H1 (cell line): ENCODE measurements at regions not wholly inside any gene's neighbourhood (a gene's known extent, or its start where the extent isn't known, plus 50 kb on each side); places are given as distances from the start of the nearest gene placed in this dataset.

Source experiments
- CTCF ChIA-PET: fragments of 300-600 bp; sonication (Branson Sonifier 250); formaldehyde crosslinking; loops from one replicate; lab custom pipeline; 2021; ENCODE audit not compliant: partially characterized antibody; lab: Charles Lee
- POLR2A ChIA-PET: fragments of 300-600 bp; sonication (Branson Sonifier 250); formaldehyde crosslinking; loops from one replicate; lab custom pipeline; 2021; ENCODE audit warnings: inconsistent platforms; ENCODE audit not compliant: partially characterized antibody; lab: Charles Lee
- DNase-seq, 2 experiments: peaks; one replicate each; pipeline versions ENCODE4 v3.0.0 to v3.0.0-alpha.2; 2010 to 2022; ENCODE audit warnings: low spot score in 2 of 2, low read depth in 1 of 2, mixed read lengths in 1 of 2
- FAIRE-seq: peaks from 2 replicates; lab custom pipeline; 2011; peaks lifted over from hg19 to GRCh38; lab: Jason Lieb, UNC
- H2AFZ ChIP-seq: 2 replicates; pipeline ENCODE4 v1.8.1; 2012; ENCODE audit warnings: low read length, inconsistent platforms
- H2AK5ac ChIP-seq: 2 replicates; pipeline ENCODE4 v1.6.1; 2013; ENCODE audit warnings: low read depth, low read length
- H2BK120ac ChIP-seq: replicated peaks from 2 replicates; pipeline ENCODE3; 2013; ENCODE audit warnings: low read depth, low read length, inconsistent platforms
- H2BK12ac ChIP-seq: 2 replicates; pipeline ENCODE4 v1.6.1; 2013; ENCODE audit warnings: low read depth, low read length
- H2BK15ac ChIP-seq: 2 replicates; pipeline ENCODE4 v1.6.1; 2013; ENCODE audit warnings: low read length
- H2BK20ac ChIP-seq: 2 replicates; pipeline ENCODE4 v1.6.1; 2013; ENCODE audit warnings: low read length
- H2BK5ac ChIP-seq: 2 replicates; pipeline ENCODE4 v1.6.1; 2013; ENCODE audit warnings: low read depth, low read length
- H3K14ac ChIP-seq: 2 replicates; pipeline ENCODE4 v1.6.1; 2013; ENCODE audit warnings: inconsistent platforms; ENCODE audit not compliant: insufficient read length
- H3K18ac ChIP-seq: 2 replicates; pipeline ENCODE4 v1.6.1; 2013; ENCODE audit warnings: low read length; ENCODE audit errors: extremely low read depth
- H3K23ac ChIP-seq: 2 replicates; pipeline ENCODE4 v1.6.1; 2013; ENCODE audit warnings: inconsistent platforms; ENCODE audit not compliant: insufficient read length
- H3K23me2 ChIP-seq: 2 replicates; pipeline ENCODE4 v1.6.1; 2013; ENCODE audit warnings: low read depth, low read length
- H3K27ac ChIP-seq: 2 replicates; pipeline ENCODE4 v1.6.1; 2011; ENCODE audit warnings: low read depth, low read length, inconsistent platforms
- H3K27me3 ChIP-seq, 4 experiments: replicated peaks in 1 of 4; 1 replicate in 1 of 4; 2 replicates in 3 of 4; pipeline versions ENCODE4 v1.6.1 to v1.8.1; 2011 to 2013; ENCODE audit warnings: low read length in 3 of 4, mild to moderate bottlenecking in 3 of 4, inconsistent platforms in 2 of 4, mixed read lengths in 2 of 4, moderate library complexity in 1 of 4; ENCODE audit not compliant: control insufficient read depth in 3 of 4, insufficient read depth in 3 of 4; ENCODE audit errors: extremely low read depth in 1 of 4
- H3K36me3 ChIP-seq, 4 experiments: 2 replicates each; pipeline versions ENCODE4 v1.6.1 to v1.8.1; 2011 to 2013; ENCODE audit warnings: mild to moderate bottlenecking in 4 of 4, low read length in 3 of 4, moderate library complexity in 2 of 4, control low read depth in 1 of 4, inconsistent platforms in 1 of 4; ENCODE audit not compliant: insufficient read depth in 4 of 4, control insufficient read depth in 2 of 4
- H3K4ac ChIP-seq: replicated peaks from 2 replicates; pipeline ENCODE3; 2013; ENCODE audit warnings: low read length, low read depth, mixed read lengths, inconsistent platforms; ENCODE audit not compliant: insufficient read length
- H3K4me1 ChIP-seq, 4 experiments: replicated peaks in 1 of 4; 1 replicate in 1 of 4; 2 replicates in 3 of 4; pipeline versions ENCODE4 v1.6.1 to v1.8.1; 2011 to 2013; ENCODE audit warnings: low read length in 3 of 4, inconsistent platforms in 2 of 4, mixed read lengths in 1 of 4; ENCODE audit not compliant: insufficient read depth in 4 of 4, control insufficient read depth in 3 of 4
- H3K4me2 ChIP-seq, 2 experiments: 2 replicates each; pipeline versions ENCODE4 v1.6.1 to v1.8.1; 2011 to 2013; ENCODE audit warnings: low read depth in 2 of 2, low read length in 2 of 2, control low read depth in 1 of 2, inconsistent platforms in 1 of 2, mild to moderate bottlenecking in 1 of 2; ENCODE audit not compliant: insufficient read depth in 1 of 2
- H3K4me3 ChIP-seq, 4 experiments: fragments of 200-600, 300-600 bp in 1 of 4; sonication (generic), shearing (Covaris generic), sonication (Bioruptor Twin) in 1 of 4; 2 replicates each; pipeline versions ENCODE4 v1.5.1 to v1.8.1; 2011 to 2016; ENCODE audit warnings: low read length in 4 of 4, low read depth in 3 of 4, control low read depth in 2 of 4, inconsistent platforms in 2 of 4, mild to moderate bottlenecking in 2 of 4, mixed read lengths in 1 of 4, moderate library complexity in 1 of 4; ENCODE audit not compliant: insufficient read depth in 2 of 4; ENCODE audit errors: extremely low read depth in 1 of 4
- H3K56ac ChIP-seq: replicated peaks from 2 replicates; pipeline ENCODE3; 2013; ENCODE audit warnings: low read depth, mild to moderate bottlenecking, mixed read lengths, low read length, inconsistent platforms; ENCODE audit not compliant: insufficient read length
- H3K79me1 ChIP-seq: 2 replicates; pipeline ENCODE4 v1.6.1; 2013; ENCODE audit warnings: low read depth, low read length, control low read depth
- H3K79me2 ChIP-seq, 2 experiments: 2 replicates each; pipeline versions ENCODE4 v1.6.1 to v1.8.1; 2012 to 2013; ENCODE audit warnings: low read length in 2 of 2, mild to moderate bottlenecking in 2 of 2, inconsistent platforms in 1 of 2; ENCODE audit not compliant: insufficient read depth in 2 of 2, control insufficient read depth in 1 of 2
- H3K9ac ChIP-seq, 4 experiments: replicated peaks in 1 of 4; 1 replicate in 1 of 4; 2 replicates in 3 of 4; pipeline versions ENCODE4 v1.6.1 to v1.8.1; 2011 to 2013; ENCODE audit warnings: low read depth in 3 of 4, low read length in 3 of 4, control low read depth in 2 of 4, mild to moderate bottlenecking in 2 of 4, moderate library complexity in 2 of 4, inconsistent platforms in 1 of 4; ENCODE audit errors: extremely low read depth in 1 of 4
- H3K9me3 ChIP-seq, 2 experiments: 2 replicates each; pipeline versions ENCODE4 v1.6.1 to v1.8.1; 2012 to 2013; ENCODE audit warnings: mild to moderate bottlenecking in 2 of 2, moderate library complexity in 2 of 2, control low read depth in 1 of 2, inconsistent platforms in 1 of 2, low read depth in 1 of 2, low read length in 1 of 2, mixed read lengths in 1 of 2; ENCODE audit not compliant: insufficient read depth in 2 of 2
- H4K20me1 ChIP-seq, 2 experiments: replicated peaks in 1 of 2; 2 replicates each; pipeline versions ENCODE3 to v1.8.1; 2011 to 2013; ENCODE audit warnings: inconsistent platforms in 2 of 2, low read length in 2 of 2, mild to moderate bottlenecking in 1 of 2; ENCODE audit not compliant: insufficient read depth in 2 of 2, control insufficient read depth in 1 of 2
- H4K5ac ChIP-seq: 2 replicates; pipeline ENCODE4 v1.6.1; 2013; ENCODE audit warnings: low read length, low read depth, mixed read lengths, inconsistent platforms; ENCODE audit not compliant: insufficient read length
- H4K8ac ChIP-seq: 2 replicates; pipeline ENCODE4 v1.8.0; 2013; ENCODE audit warnings: mild to moderate bottlenecking, moderate library complexity, low read length, inconsistent platforms; ENCODE audit not compliant: insufficient read depth; ENCODE audit errors: extremely low read depth
- H4K91ac ChIP-seq: replicated peaks from 2 replicates; pipeline ENCODE3; 2013; ENCODE audit warnings: low read length, mixed read lengths, inconsistent platforms; ENCODE audit not compliant: insufficient read length
- ASH2L ChIP-seq: fragments of 200-600, 300-600 bp; sonication (generic); IDR thresholded peaks from one replicate; pipeline ENCODE4 v1.7.1; 2017; ENCODE audit warnings: low read length
- BACH1 ChIP-seq: IDR thresholded peaks from 2 replicates; pipeline ENCODE4 v1.6.1; 2012; ENCODE audit warnings: low read length, improper control_type of control experiment
- EP300 ChIP-seq, 2 experiments: IDR thresholded peaks; 1 replicate in 1 of 2; 2 replicates in 1 of 2; pipeline ENCODE4 v1.6.1; 2011 to 2012; ENCODE audit warnings: low read depth in 2 of 2, low read length in 2 of 2, mild to moderate bottlenecking in 2 of 2, borderline replicate concordance in 1 of 2, inconsistent platforms in 1 of 2, moderate library complexity in 1 of 2
- EZH2 ChIP-seq: fragments of 200-600 bp; sonication (generic); IDR thresholded peaks from 2 replicates; pipeline ENCODE4 v1.7.1; 2012; ENCODE audit warnings: low read depth, mild to moderate bottlenecking, moderate library complexity, low read length, inconsistent platforms; ENCODE audit not compliant: severe bottlenecking
- GABPA ChIP-seq: IDR thresholded peaks from 2 replicates; pipeline ENCODE4 v1.6.1; 2011; ENCODE audit warnings: mild to moderate bottlenecking, low read length, moderate library complexity, borderline replicate concordance; ENCODE audit not compliant: insufficient read depth
- GTF2F1 ChIP-seq: IDR thresholded peaks from 2 replicates; pipeline ENCODE4 v1.6.1; 2012; ENCODE audit warnings: low read depth, low read length, improper control_type of control experiment, borderline replicate concordance
- KDM1A ChIP-seq: fragments of 200-600, 300-600 bp; sonication (generic); IDR thresholded peaks from 2 replicates; pipeline ENCODE4 v1.7.1; 2016; ENCODE audit warnings: mild to moderate bottlenecking, low read length, borderline replicate concordance
- MAX ChIP-seq: IDR thresholded peaks from 2 replicates; pipeline ENCODE4 v1.6.1; 2012; ENCODE audit warnings: inconsistent platforms
- POU5F1 ChIP-seq: IDR thresholded peaks from 2 replicates; pipeline ENCODE4 v1.6.1; 2011; ENCODE audit warnings: low read depth, mild to moderate bottlenecking, low read length, moderate library complexity
- SIX5 ChIP-seq: IDR thresholded peaks from 2 replicates; pipeline ENCODE4 v1.6.1; 2011; ENCODE audit warnings: mild to moderate bottlenecking, low read depth, low read length
- SP1 ChIP-seq: IDR thresholded peaks from 2 replicates; pipeline ENCODE4 v1.6.1; 2011; ENCODE audit warnings: low read depth, low read length
- SP4 ChIP-seq: IDR thresholded peaks from 2 replicates; pipeline ENCODE4 v1.6.1; 2012; ENCODE audit warnings: low read length, inconsistent platforms
- TAF1 ChIP-seq: IDR thresholded peaks from 2 replicates; pipeline ENCODE4 v1.6.1; 2011; ENCODE audit warnings: mild to moderate bottlenecking, low read depth, low read length
- YY1 ChIP-seq: IDR thresholded peaks from 2 replicates; pipeline ENCODE4 v1.6.1; 2011; ENCODE audit warnings: low read depth, mild to moderate bottlenecking, low read length
- WGBS, 2 experiments: shearing (Covaris generic) in 1 of 2; methylation state at CpG; one replicate each; pipeline versions ENCODE4 v1.1.6 to v1.1.7; 2013 to 2015; ENCODE audit warnings: low lambda C conversion rate in 2 of 2, mixed read lengths in 2 of 2, inconsistent platforms in 1 of 2, low coverage in 1 of 2, missing lambda C conversion rate in 1 of 2; ENCODE audit not compliant: insufficient replicate concordance in 2 of 2, insufficient coverage in 1 of 2, insufficient read length in 1 of 2; ENCODE audit errors: extremely low coverage in 1 of 2, missing lambda C conversion rate in 1 of 2; 5-methylcytosine and 5-hydroxymethylcytosine counted together

DNA sequence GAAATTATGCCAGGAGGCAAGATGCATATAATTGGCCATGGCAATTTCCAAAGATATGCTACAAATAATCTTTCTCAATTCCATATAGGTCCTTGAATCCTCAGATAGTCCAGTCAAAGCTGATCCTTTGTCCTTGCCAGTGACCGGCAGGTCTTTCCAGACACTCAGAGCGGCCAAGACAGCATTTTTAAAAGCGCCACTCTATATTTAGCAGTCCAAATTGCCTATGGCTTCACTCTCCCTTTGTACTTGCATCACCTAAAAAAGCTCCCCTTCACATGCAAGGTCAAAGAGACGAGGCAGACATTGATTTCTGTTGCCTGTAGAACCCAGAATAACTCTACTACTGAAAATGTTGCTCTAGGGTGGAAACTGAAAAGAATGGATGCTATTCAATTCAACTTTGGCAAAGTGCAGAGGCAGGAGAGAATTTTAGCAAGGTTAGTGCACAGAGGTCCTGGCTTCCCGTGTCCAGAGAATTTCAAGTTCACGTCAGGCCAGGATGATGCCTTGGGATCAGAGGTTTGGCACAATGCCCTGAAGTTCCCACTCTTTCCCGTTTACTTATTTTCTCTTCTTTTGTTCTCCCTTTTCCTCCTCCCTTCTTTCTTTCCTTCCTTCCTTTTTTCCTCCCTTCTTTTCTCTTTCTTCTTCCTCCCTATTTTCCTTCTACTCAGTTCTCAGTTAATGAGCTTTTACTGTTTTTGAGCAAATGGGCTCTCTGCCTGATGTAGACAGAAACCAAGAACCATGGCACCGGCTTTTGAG, 108.5 kb downstream of the KCNK1 start:
- POLR2A ChIA-PET, result no interaction called here
- Histone ChIP-seq H2BK12ac (no peak overlapping the region), H3K23me2 (no peaks in the 10 kb centered on the region), H3K14ac (no peak overlapping the region), H3K4me1 (peaks cover 2 to 6% (median 2%) of the 10 kb centered on the region in 4 experiments; a peak in 2 of 7 replicates), H2AFZ (no peak overlapping the region), H3K27ac (no peak overlapping the region), H3K79me2 (no peaks in the 10 kb centered on the region), H3K9ac (no peak overlapping the region), H2AK5ac (no peak overlapping the region), H3K18ac (no peak overlapping the region), H3K79me1 (no peaks in the 10 kb centered on the region), H2BK5ac (no peak overlapping the region), H4K91ac (no peak overlapping the region), H4K5ac (no peak overlapping the region), H4K20me1 (no peaks in the 10 kb centered on the region), H2BK120ac (no peak overlapping the region), H3K27me3 (0 out of 7 replicates have a peak, but pooled peaks cover 0 to 2% (median 0%) of the 10 kb centered on the region in 4 experiments), H3K56ac (no peak overlapping the region), H2BK20ac (no peak overlapping the region; the same call in 1 of the 2 replicates), H4K8ac (no peak overlapping the region), H3K23ac (no peak overlapping the region), H2BK15ac (no peak overlapping the region), H3K4ac (no peak overlapping the region), H3K4me3 (no peak overlapping the region), H3K9me3 (peaks cover 0 to 5% of the 10 kb centered on the region in 2 experiments; a peak in 1 of 4 replicates), H3K4me2 (no peak overlapping the region), H3K36me3 (no peaks in the 10 kb centered on the region; a peak in 1 of 8 replicates)
- CTCF ChIA-PET, result interaction anchor here (0.8 to 2.1 kb wide), 12 partner anchors 8 to 587 kb away, joined by 3 to 6 read pairs (median 3); no protein-coding TSS in a partner anchor
- FAIRE-seq, result no peak
- WGBS, 2 experiments, result 91% methylated on average over 8 of the region's 8 CpGs; no CpG with 5 or more reads in 1 of the 2 experiments
- DNase-seq, result no peak
- TF ChIP-seq KDM1A, result no peak
- TF ChIP-seq EP300 (IDR thresholded peaks at IDR 0.05; ENCODE audit: borderline replicate concordance in 1 of 2, low read depth in 2 of 2, low read length in 2 of 2), result no peak
- no peak for TF ChIP-seq POU5F1
- no peak for TF ChIP-seq SP4
- no peak for TF ChIP-seq MAX
- TF ChIP-seq GABPA, result no peak
- no peak for TF ChIP-seq TAF1
- no peak for TF ChIP-seq SP1
- no peak for TF ChIP-seq EZH2
- no peak for TF ChIP-seq SIX5
- no peak for TF ChIP-seq GTF2F1
- no peak for TF ChIP-seq YY1
- no peak for TF ChIP-seq BACH1
- TF ChIP-seq ASH2L, result no peak
